Suprapubic skin (tissue), 4 donors: ENCODE measurements at regions not wholly inside any gene's neighbourhood (a gene's known extent, or its start where the extent isn't known, plus 50 kb on each side); places are given as distances from the start of the nearest gene placed in this dataset.

Experiments
- DNase-seq, 2 donors: peaks; one replicate each; pipeline ENCODE4 v3.0.0-alpha.2; 2019; ENCODE audit warnings: low spot score in 2 of 2
- H3K27ac ChIP-seq: fragments of 200-600 bp; sonication (generic); one replicate; pipeline ENCODE4 v1.5.1; 2019
- H3K27me3 ChIP-seq: fragments of 200-600 bp; sonication (generic); one replicate; pipeline ENCODE4 v1.5.1; 2019
- H3K36me3 ChIP-seq: fragments of 200-600 bp; sonication (generic); one replicate; pipeline ENCODE4 v1.5.1; 2019
- H3K4me1 ChIP-seq: fragments of 200-600 bp; sonication (generic); one replicate; pipeline ENCODE4 v1.5.1; 2019
- H3K4me3 ChIP-seq: fragments of 200-600 bp; sonication (generic); one replicate; pipeline ENCODE4 v1.5.1; 2019; ENCODE audit warnings: mild to moderate bottlenecking
- H3K9me3 ChIP-seq: fragments of 200-600 bp; sonication (generic); one replicate; pipeline ENCODE4 v1.5.1; 2019
- CTCF ChIP-seq, 2 donors: fragments of 200-600 bp in 1 of 2; fragments of 450-650 bp in 1 of 2; sonication (generic) in 1 of 2; IDR thresholded peaks; one replicate each; pipeline ENCODE4 v1.5.1; 2016 to 2019; ENCODE audit warnings: antibody characterized with exemption in 2 of 2, mild to moderate bottlenecking in 1 of 2, moderate library complexity in 1 of 2
- EP300 ChIP-seq: sonication (generic); formaldehyde crosslinking; IDR thresholded peaks from one replicate; pipeline ENCODE4 v1.6.1; 2017; ENCODE audit warnings: antibody characterized with exemption
- POLR2A ChIP-seq, 2 donors: fragments of 450-650 bp; IDR thresholded peaks; one replicate each; pipeline ENCODE4 v1.6.1; 2017; ENCODE audit warnings: antibody characterized with exemption in 2 of 2, mild to moderate bottlenecking in 2 of 2, moderate library complexity in 2 of 2
- POLR2AphosphoS5 ChIP-seq, 3 donors: sonication (generic); formaldehyde crosslinking; IDR thresholded peaks; one replicate each; pipeline ENCODE4 v1.6.1; 2017; ENCODE audit warnings: antibody characterized with exemption in 3 of 3
- WGBS: methylation state at CpG from one replicate; pipeline ENCODE4 v1.1.5; 2018; 5-methylcytosine and 5-hydroxymethylcytosine counted together

- no peak for DNase-seq
Observed at GRCh38 chr2:185433824-185434223, 304.8 kb upstream of the FSIP2 start.

GRCh38 chr2:185436787-185437372 is 301.7 kb upstream of the FSIP2 start:
- Histone ChIP-seq H3K27ac (no peak overlapping the region), H3K4me1 (no peaks in the 10 kb centered on the region), H3K4me3 (no peak overlapping the region), H3K9me3 (peaks cover 3% of the 10 kb centered on the region), H3K27me3 (no peaks in the 10 kb centered on the region), H3K36me3 (no peaks in the 10 kb centered on the region)
- DNase-seq: no peak
- no peak for TF ChIP-seq POLR2A (IDR thresholded peaks at IDR 0.05)
- no peak for TF ChIP-seq EP300
- no peak for TF ChIP-seq CTCF (IDR thresholded peaks at IDR 0.05)
- TF ChIP-seq POLR2AphosphoS5 (IDR thresholded peaks at IDR 0.05): no peak

More at GRCh38 chr2:185433824-185434223, 304.8 kb upstream of the FSIP2 start:
- Histone ChIP-seq H3K27ac (no peak overlapping the region), H3K9me3 (peaks cover 3% of the 10 kb centered on the region), H3K4me1 (no peaks in the 10 kb centered on the region), H3K4me3 (no peak overlapping the region), H3K27me3 (no peaks in the 10 kb centered on the region), H3K36me3 (no peaks in the 10 kb centered on the region)
- TF ChIP-seq POLR2A (IDR thresholded peaks at IDR 0.05): no peak
- no peak for TF ChIP-seq CTCF (IDR thresholded peaks at IDR 0.05)
- TF ChIP-seq POLR2AphosphoS5 (IDR thresholded peaks at IDR 0.05): no peak
- no peak for TF ChIP-seq EP300

- Histone ChIP-seq H3K27me3 (no peaks in the 10 kb centered on the region), H3K4me1 (no peaks in the 10 kb centered on the region), H3K36me3 (no peaks in the 10 kb centered on the region), H3K4me3 (no peak overlapping the region), H3K9me3 (no peaks in the 10 kb centered on the region), H3K27ac (no peak overlapping the region)
- no peak for TF ChIP-seq CTCF (IDR thresholded peaks at IDR 0.05)
- no peak for TF ChIP-seq EP300
- TF ChIP-seq POLR2A (IDR thresholded peaks at IDR 0.05): no peak
- no peak for TF ChIP-seq POLR2AphosphoS5 (IDR thresholded peaks at IDR 0.05)
- DNase-seq: no peak
Observed at GRCh38 chr2:185441486-185442005, 297.1 kb upstream of the FSIP2 start.

DNA sequence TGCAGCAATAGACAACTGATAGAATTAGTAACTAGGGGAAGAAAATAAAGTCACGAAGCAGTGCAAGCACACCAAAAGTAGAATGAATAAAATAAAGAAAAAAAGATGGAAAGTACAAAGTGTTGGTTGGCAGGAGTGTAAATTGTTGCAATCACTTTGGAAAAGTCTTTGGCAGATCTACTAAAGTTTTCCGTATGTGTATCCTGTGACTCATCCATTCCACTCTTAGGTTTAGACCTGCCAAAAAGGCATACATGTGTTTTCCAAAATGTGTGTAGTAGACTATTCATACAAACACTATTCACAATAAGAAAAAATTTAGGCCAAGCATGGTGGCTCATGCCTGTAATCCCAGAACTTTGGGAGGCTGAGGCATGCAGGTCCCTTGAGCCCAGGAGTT is 282.1 kb upstream of the FSIP2 start:
- TF ChIP-seq CTCF (IDR thresholded peaks at IDR 0.05) (no peak), EP300 (no peak), POLR2A (IDR thresholded peaks at IDR 0.05) (no peak), POLR2AphosphoS5 (IDR thresholded peaks at IDR 0.05) (no peak)
- no peak for DNase-seq
- 35% methylated on average over 2 of the region's 2 CpGs for WGBS

DNA sequence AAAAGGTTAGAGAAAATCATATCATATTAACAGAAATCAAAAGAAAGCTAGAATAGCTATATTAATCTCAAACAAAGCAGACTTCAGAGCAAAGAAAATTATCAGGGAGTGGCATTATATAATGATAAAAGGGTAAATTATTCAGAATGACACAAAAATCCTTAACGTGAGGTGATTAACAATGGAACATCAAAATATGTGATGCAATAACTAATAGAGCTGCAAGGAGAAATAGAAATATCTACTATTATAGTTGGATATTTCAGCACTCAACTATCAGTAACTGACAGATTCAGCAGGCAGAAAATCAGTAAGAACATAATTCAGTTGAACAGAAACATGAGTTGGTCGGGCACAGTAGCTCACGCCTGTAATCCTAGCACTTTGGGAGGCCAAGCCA is 275.1 kb upstream of the FSIP2 start:
- H3K9me3 ChIP-seq: no peaks in the 10 kb centered on the region
- H3K27me3 ChIP-seq: no peaks in the 10 kb centered on the region
- no peak overlapping the region for H3K27ac ChIP-seq
- no peaks in the 10 kb centered on the region for H3K4me1 ChIP-seq
- no peak for TF ChIP-seq CTCF (IDR thresholded peaks at IDR 0.05)
- no peak for TF ChIP-seq EP300
- TF ChIP-seq POLR2A (IDR thresholded peaks at IDR 0.05): no peak
- TF ChIP-seq POLR2AphosphoS5 (IDR thresholded peaks at IDR 0.05): no peak
- no peaks in the 10 kb centered on the region for H3K36me3 ChIP-seq
- 88% methylated on average over 3 of the region's 3 CpGs for WGBS
- H3K4me3 ChIP-seq: no peak overlapping the region
- no peak for DNase-seq

More for the DNA sequence above, 282.1 kb upstream of the FSIP2 start:
- Histone ChIP-seq H3K9me3 (no peaks in the 10 kb centered on the region), H3K27me3 (no peaks in the 10 kb centered on the region), H3K4me1 (no peaks in the 10 kb centered on the region), H3K27ac (no peak overlapping the region), H3K4me3 (no peak overlapping the region), H3K36me3 (no peaks in the 10 kb centered on the region)
